Fibroblast of lung (primary cell): ENCODE measurements at regions not wholly inside any gene's neighbourhood (a gene's known extent, or its start where the extent isn't known, plus 50 kb on each side); places are given as distances from the start of the nearest gene placed in this dataset.
"Not testable (repeated sequence)": the region's sequence is repeated elsewhere in the genome, so short reads cannot be mapped to it uniquely, and the experiment has no call there.

Experiments used
- DNase-seq, 2 donors: peaks; one replicate each; pipeline versions ENCODE4 v3.0.0 to v3.0.0-alpha.2; 2010; ENCODE audit warnings: low read depth in 2 of 2
- H2AFZ ChIP-seq: 2 replicates; pipeline ENCODE4 v1.5.1; 2012; ENCODE audit warnings: low read length, control low read depth, inconsistent platforms
- H3K27ac ChIP-seq: 2 replicates; pipeline ENCODE4 v1.5.1; 2011; ENCODE audit warnings: low read length, control low read depth; ENCODE audit not compliant: insufficient read depth
- H3K27me3 ChIP-seq: 2 replicates; pipeline ENCODE4 v1.5.1; 2011; ENCODE audit warnings: mild to moderate bottlenecking, low read length; ENCODE audit not compliant: control insufficient read depth, insufficient read depth
- H3K36me3 ChIP-seq: 2 replicates; pipeline ENCODE4 v1.5.1; 2011; ENCODE audit warnings: low read length; ENCODE audit not compliant: control insufficient read depth, insufficient read depth
- H3K4me1 ChIP-seq: 2 replicates; pipeline ENCODE4 v1.5.1; 2011; ENCODE audit warnings: low read length; ENCODE audit not compliant: control insufficient read depth, insufficient read depth; ENCODE audit errors: extremely low read depth
- H3K4me2 ChIP-seq: 2 replicates; pipeline ENCODE4 v1.5.1; 2011; ENCODE audit warnings: low read length, control low read depth; ENCODE audit not compliant: insufficient read depth; ENCODE audit errors: extremely low read depth
- H3K4me3 ChIP-seq, 4 experiments: fragments of 200-600 bp in 1 of 4; sonication (generic) in 1 of 4; replicated peaks in 1 of 4; 2 replicates each; pipeline ENCODE4 v1.5.1; 2011 to 2016; ENCODE audit warnings: low read length in 4 of 4, low read depth in 3 of 4, mild to moderate bottlenecking in 3 of 4, control low read depth in 2 of 4, inconsistent platforms in 1 of 4, mixed read lengths in 1 of 4; ENCODE audit not compliant: insufficient read depth in 1 of 4; ENCODE audit errors: control extremely low read depth in 1 of 4
- H3K79me2 ChIP-seq: 2 replicates; pipeline ENCODE4 v1.5.1; 2012; ENCODE audit warnings: mild to moderate bottlenecking, low read length, inconsistent platforms; ENCODE audit not compliant: control insufficient read depth, insufficient read depth
- H3K9ac ChIP-seq: 2 replicates; pipeline ENCODE4 v1.5.1; 2011; ENCODE audit warnings: mild to moderate bottlenecking, low read length, control low read depth; ENCODE audit not compliant: insufficient read depth
- H3K9me3 ChIP-seq: 2 replicates; pipeline ENCODE4 v1.5.1; 2012; ENCODE audit warnings: low read depth, low read length; ENCODE audit not compliant: control insufficient read depth, insufficient read depth
- H4K20me1 ChIP-seq: 2 replicates; pipeline ENCODE4 v1.5.1; 2011; ENCODE audit warnings: low read length; ENCODE audit not compliant: control insufficient read depth, insufficient read depth; ENCODE audit errors: extremely low read depth
- CTCF ChIP-seq, 2 donors: IDR thresholded peaks in 1 of 2; conservative IDR thresholded peaks in 1 of 2; 1 replicate in 1 of 2; 2 replicates in 1 of 2; pipeline ENCODE4 v1.5.1; 2011 to 2012; ENCODE audit warnings: low read length in 2 of 2, control low read depth in 1 of 2, inconsistent platforms in 1 of 2, low read depth in 1 of 2, mild to moderate bottlenecking in 1 of 2
- EZH2 ChIP-seq: IDR thresholded peaks from 2 replicates; pipeline ENCODE4 v1.5.1; 2012; ENCODE audit warnings: low read length, control low read depth, mild to moderate bottlenecking; ENCODE audit errors: missing control alignments

GRCh38 chr4:186798951-186799659, 75.4 kb upstream of the FAT1 start:
- Histone ChIP-seq H4K20me1 (no peaks in the 10 kb centered on the region), H3K9me3 (no peaks in the 10 kb centered on the region), H3K4me1 (no peaks in the 10 kb centered on the region), H2AFZ (no peak overlapping the region), H3K4me2 (peak overlapping the region; percentile 32), H3K4me3 (no peak overlapping the region), H3K79me2 (no peaks in the 10 kb centered on the region), H3K27ac (no peak overlapping the region), H3K36me3 (no peaks in the 10 kb centered on the region), H3K9ac (no peak overlapping the region), H3K27me3 (no peaks in the 10 kb centered on the region)
- TF ChIP-seq CTCF (conservative IDR thresholded peaks at IDR 0.05 in 1 of 2, IDR thresholded peaks at IDR 0.05 in 1 of 2; ENCODE audit: low read depth in 1 of 2, low read length in 2 of 2) (no peak), EZH2 (no peak)
- DNase-seq = peak in 1 of 2 donors; percentile 61

GRCh38 chr4:186805020-186805820, 81.6 kb upstream of the FAT1 start:
- H3K4me1 ChIP-seq = no peaks in the 10 kb centered on the region
- no peak overlapping the region for H3K4me3 ChIP-seq
- H2AFZ ChIP-seq = no peak overlapping the region
- H4K20me1 ChIP-seq = no peaks in the 10 kb centered on the region
- H3K9me3 ChIP-seq = no peaks in the 10 kb centered on the region
- no peak overlapping the region for H3K27ac ChIP-seq
- no peak overlapping the region for H3K4me2 ChIP-seq
- H3K9ac ChIP-seq = no peak overlapping the region
- no peaks in the 10 kb centered on the region for H3K36me3 ChIP-seq
- no peaks in the 10 kb centered on the region for H3K79me2 ChIP-seq
- TF ChIP-seq CTCF (conservative IDR thresholded peaks at IDR 0.05 in 1 of 2, IDR thresholded peaks at IDR 0.05 in 1 of 2; ENCODE audit: low read depth in 1 of 2, low read length in 2 of 2) (no peak), EZH2 (no peak)
- no peaks in the 10 kb centered on the region for H3K27me3 ChIP-seq
- no peak for DNase-seq

GRCh38 chr4:186805917-186806316, 82.3 kb upstream of the FAT1 start:
- not testable (repeated sequence) for H3K27me3 ChIP-seq, H3K4me1 ChIP-seq, H3K79me2 ChIP-seq, H2AFZ ChIP-seq, H3K4me3 ChIP-seq, H4K20me1 ChIP-seq, H3K9me3 ChIP-seq, H3K27ac ChIP-seq, H3K4me2 ChIP-seq, DNase-seq, H3K9ac ChIP-seq, H3K36me3 ChIP-seq
